ENCODE measurements at regions not wholly inside any gene's neighbourhood (a gene's known extent, or its start where the extent isn't known, plus 50 kb on each side); places are given as distances from the start of the nearest gene placed in this dataset.

DNA sequence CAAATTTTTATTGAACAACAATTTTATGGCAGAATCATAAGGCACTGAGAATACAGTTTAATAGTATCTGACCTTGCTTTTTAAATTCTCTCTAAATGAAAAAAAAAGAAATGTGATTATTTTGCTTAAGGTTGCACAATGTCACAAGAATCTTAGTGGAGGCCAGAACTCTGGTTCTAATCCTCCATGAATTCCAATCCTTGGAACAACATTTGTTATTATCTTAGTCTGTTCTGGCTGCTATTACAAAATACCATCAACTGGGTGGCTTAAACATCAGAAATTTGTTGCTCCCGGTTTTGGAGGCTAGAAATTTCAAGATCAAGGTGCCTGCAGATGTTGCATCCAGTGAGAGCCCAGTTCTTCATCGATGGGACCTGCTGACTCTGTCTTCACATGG, 158.2 kb upstream of the POM121L12 start:
- H3K27ac ChIP-seq (ENCODE audit: low read length): no peak overlapping the region
- H3K27me3 ChIP-seq (ENCODE audit: low read depth, low read length): no peaks in the 10 kb centered on the region
- H3K4me3 ChIP-seq (ENCODE audit: low read depth in 1 of 2, low read length in 2 of 2): no peak overlapping the region
- no peaks in the 10 kb centered on the region for H3K4me1 ChIP-seq (ENCODE audit: control insufficient read depth in 1 of 2, insufficient read depth in 2 of 2, low read length in 2 of 2)
- H3K36me3 ChIP-seq (ENCODE audit: control insufficient read depth in 1 of 2, insufficient read depth in 2 of 2, low read length in 2 of 2): no peaks in the 10 kb centered on the region
- peaks cover 0 to 7% of the 10 kb centered on the region in 2 donors for H3K9me3 ChIP-seq (ENCODE audit: control insufficient read depth in 1 of 2, low read length in 2 of 2)

DNA sequence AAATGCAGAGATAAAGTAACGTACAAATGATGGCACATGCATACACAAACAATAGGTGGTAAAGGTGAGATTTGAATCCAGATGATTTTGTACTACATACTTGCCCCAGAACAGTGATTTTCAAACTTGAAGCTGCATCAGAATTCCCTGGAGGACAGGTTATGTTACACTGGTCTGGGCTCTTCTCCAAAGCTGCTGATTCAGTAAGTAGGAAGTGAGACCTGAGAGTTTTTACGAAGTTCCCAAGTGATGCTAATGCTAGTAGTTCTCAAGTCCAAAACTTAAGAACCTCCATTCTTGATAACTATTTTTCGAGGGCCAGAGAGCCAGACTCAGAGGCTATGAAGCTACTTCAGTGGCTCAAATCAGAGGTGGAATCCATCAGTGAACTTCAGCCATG, 159.0 kb upstream of the POM121L12 start:
- Histone ChIP-seq H3K27ac (ENCODE audit: low read length) (no peak overlapping the region), H3K36me3 (ENCODE audit: control insufficient read depth in 1 of 2, insufficient read depth in 2 of 2, low read length in 2 of 2) (no peaks in the 10 kb centered on the region), H3K9me3 (ENCODE audit: control insufficient read depth in 1 of 2, low read length in 2 of 2) (peaks cover 0 to 7% of the 10 kb centered on the region in 2 donors), H3K4me1 (ENCODE audit: control insufficient read depth in 1 of 2, insufficient read depth in 2 of 2, low read length in 2 of 2) (no peaks in the 10 kb centered on the region), H3K27me3 (ENCODE audit: low read depth, low read length) (no peaks in the 10 kb centered on the region), H3K4me3 (ENCODE audit: low read depth in 1 of 2, low read length in 2 of 2) (no peak overlapping the region)

DNA sequence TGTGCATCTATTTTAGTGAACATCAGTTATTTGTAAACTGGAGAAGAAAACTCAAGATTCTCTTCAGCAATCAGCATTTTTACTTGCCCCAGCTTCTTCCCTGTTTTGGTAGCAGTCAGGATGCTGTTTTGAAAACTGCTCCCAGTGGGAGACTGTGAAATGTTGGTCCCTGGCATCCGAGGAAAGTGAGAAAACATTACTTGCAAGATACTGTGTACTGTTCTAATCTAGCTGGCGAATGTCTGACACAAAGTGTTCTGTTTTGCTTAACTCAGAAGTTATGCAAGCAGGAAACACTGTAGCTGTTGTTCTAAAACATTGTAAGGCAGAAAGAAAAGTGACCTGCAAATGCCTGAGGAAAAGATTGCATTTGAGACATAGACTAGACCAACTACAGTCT, 171.8 kb upstream of the POM121L12 start:
- Histone ChIP-seq H3K9me3 (ENCODE audit: control insufficient read depth in 1 of 2, low read length in 2 of 2) (peaks cover 11 to 27% of the 10 kb centered on the region in 2 donors), H3K4me1 (ENCODE audit: control insufficient read depth in 1 of 2, insufficient read depth in 2 of 2, low read length in 2 of 2) (no peaks in the 10 kb centered on the region), H3K27ac (ENCODE audit: low read length) (no peak overlapping the region), H3K36me3 (ENCODE audit: control insufficient read depth in 1 of 2, insufficient read depth in 2 of 2, low read length in 2 of 2) (no peaks in the 10 kb centered on the region), H3K27me3 (ENCODE audit: low read depth, low read length) (no peaks in the 10 kb centered on the region), H3K4me3 (ENCODE audit: low read depth in 1 of 2, low read length in 2 of 2) (no peak overlapping the region)

DNA sequence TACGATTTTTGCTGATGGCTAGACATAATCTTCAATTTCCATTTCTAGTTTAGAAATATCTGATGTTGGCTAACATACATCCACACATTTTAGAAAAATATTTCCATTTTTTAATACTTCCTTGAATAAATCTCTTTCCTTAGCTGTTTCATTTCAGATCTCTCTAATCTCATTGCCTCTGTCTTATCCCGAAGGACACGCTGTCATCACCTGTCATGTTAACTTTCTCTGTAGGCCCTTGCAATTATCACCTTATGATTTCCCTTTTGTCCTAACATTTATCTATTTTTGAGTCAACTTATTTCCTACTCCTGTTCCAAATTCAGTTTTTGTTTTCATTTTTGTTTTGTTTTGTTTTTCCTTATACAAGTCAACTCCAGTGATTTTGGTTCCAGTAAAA, 173.1 kb upstream of the POM121L12 start:
- H3K27ac ChIP-seq (ENCODE audit: low read length): no peak overlapping the region
- no peak overlapping the region for H3K4me3 ChIP-seq (ENCODE audit: low read depth in 1 of 2, low read length in 2 of 2)
- no peaks in the 10 kb centered on the region for H3K27me3 ChIP-seq (ENCODE audit: low read depth, low read length)
- H3K36me3 ChIP-seq (ENCODE audit: control insufficient read depth in 1 of 2, insufficient read depth in 2 of 2, low read length in 2 of 2): no peaks in the 10 kb centered on the region
- H3K9me3 ChIP-seq (ENCODE audit: control insufficient read depth in 1 of 2, low read length in 2 of 2): peaks cover 11 to 27% of the 10 kb centered on the region in 2 donors
- no peaks in the 10 kb centered on the region for H3K4me1 ChIP-seq (ENCODE audit: control insufficient read depth in 1 of 2, insufficient read depth in 2 of 2, low read length in 2 of 2)

DNA sequence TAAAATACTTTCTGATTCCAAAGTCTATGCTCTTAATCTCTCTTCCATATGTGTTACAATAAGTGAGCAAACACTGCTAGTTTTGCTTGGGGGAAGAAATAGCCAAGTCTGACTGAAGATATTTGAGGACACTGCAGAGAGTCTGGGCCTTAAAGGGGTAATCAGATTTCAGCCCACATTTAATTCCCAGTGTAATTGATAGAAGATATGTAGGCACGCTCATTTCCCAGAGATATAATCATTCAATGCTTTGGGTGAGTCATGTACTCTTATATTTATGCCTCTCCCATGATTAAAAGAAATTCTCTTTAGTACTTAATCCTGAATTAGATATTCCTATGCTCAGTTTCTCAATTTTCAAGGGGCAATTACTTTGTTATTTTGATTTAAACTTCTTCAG, 178.1 kb upstream of the POM121L12 start:
- Histone ChIP-seq H3K4me3 (ENCODE audit: low read depth in 1 of 2, low read length in 2 of 2) (no peak overlapping the region), H3K4me1 (ENCODE audit: control insufficient read depth in 1 of 2, insufficient read depth in 2 of 2, low read length in 2 of 2) (no peaks in the 10 kb centered on the region), H3K27me3 (ENCODE audit: low read depth, low read length) (no peaks in the 10 kb centered on the region), H3K9me3 (ENCODE audit: control insufficient read depth in 1 of 2, low read length in 2 of 2) (no peaks in the 10 kb centered on the region), H3K27ac (ENCODE audit: low read length) (no peak overlapping the region), H3K36me3 (ENCODE audit: control insufficient read depth in 1 of 2, insufficient read depth in 2 of 2, low read length in 2 of 2) (no peaks in the 10 kb centered on the region)

DNA sequence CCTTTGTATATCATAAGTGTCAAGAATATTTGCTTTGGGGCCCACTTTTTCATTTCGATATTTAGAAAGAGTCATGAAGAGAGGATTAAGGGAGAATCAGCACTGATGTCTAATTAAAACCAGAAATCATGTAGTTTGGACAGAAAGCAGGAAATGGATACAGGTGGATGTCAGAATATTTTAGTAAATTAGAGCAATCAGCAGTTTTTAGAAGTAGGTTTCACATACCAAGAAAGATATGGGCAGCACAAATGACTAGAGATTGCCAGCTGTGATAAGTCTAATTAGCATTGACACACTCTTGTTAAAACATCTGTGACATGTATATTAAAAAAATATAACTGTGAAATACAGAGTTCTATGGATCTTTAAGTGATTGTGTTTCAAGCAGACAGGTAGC, 180.8 kb upstream of the POM121L12 start:
- H3K9me3 ChIP-seq (ENCODE audit: control insufficient read depth in 1 of 2, low read length in 2 of 2): no peaks in the 10 kb centered on the region
- H3K27me3 ChIP-seq (ENCODE audit: low read depth, low read length): no peaks in the 10 kb centered on the region
- H3K4me3 ChIP-seq (ENCODE audit: low read depth in 1 of 2, low read length in 2 of 2): no peak overlapping the region
- no peaks in the 10 kb centered on the region for H3K36me3 ChIP-seq (ENCODE audit: control insufficient read depth in 1 of 2, insufficient read depth in 2 of 2, low read length in 2 of 2)
- H3K27ac ChIP-seq (ENCODE audit: low read length): no peak overlapping the region
- H3K4me1 ChIP-seq (ENCODE audit: control insufficient read depth in 1 of 2, insufficient read depth in 2 of 2, low read length in 2 of 2): no peaks in the 10 kb centered on the region

DNA sequence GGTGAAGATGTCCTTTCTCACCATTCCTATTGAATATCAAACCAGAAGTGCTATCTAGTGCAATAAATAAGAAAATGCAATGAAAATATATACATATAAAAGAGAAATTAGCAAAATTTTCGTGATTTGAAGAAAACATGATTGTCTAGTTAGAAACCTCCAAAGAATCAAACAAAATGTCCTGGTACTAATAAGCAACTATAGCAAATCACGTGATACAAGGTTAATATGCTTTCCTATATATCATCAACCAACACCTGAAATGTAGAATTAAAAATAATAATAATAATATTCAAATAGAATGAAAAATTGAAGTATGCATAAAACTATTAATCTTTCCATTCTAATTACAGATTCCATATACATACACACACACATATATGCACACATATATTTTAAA, 183.9 kb upstream of the POM121L12 start:
- Histone ChIP-seq H3K36me3 (ENCODE audit: control insufficient read depth in 1 of 2, insufficient read depth in 2 of 2, low read length in 2 of 2) (no peaks in the 10 kb centered on the region), H3K27ac (ENCODE audit: low read length) (no peak overlapping the region), H3K4me1 (ENCODE audit: control insufficient read depth in 1 of 2, insufficient read depth in 2 of 2, low read length in 2 of 2) (no peaks in the 10 kb centered on the region), H3K27me3 (ENCODE audit: low read depth, low read length) (no peaks in the 10 kb centered on the region), H3K9me3 (ENCODE audit: control insufficient read depth in 1 of 2, low read length in 2 of 2) (no peaks in the 10 kb centered on the region), H3K4me3 (ENCODE audit: low read depth in 1 of 2, low read length in 2 of 2) (no peak overlapping the region)

- Histone ChIP-seq H3K4me3 (ENCODE audit: low read depth in 1 of 2, low read length in 2 of 2) (no peak overlapping the region), H3K27me3 (ENCODE audit: low read depth, low read length) (no peaks in the 10 kb centered on the region), H3K36me3 (ENCODE audit: control insufficient read depth in 1 of 2, insufficient read depth in 2 of 2, low read length in 2 of 2) (no peaks in the 10 kb centered on the region), H3K4me1 (ENCODE audit: control insufficient read depth in 1 of 2, insufficient read depth in 2 of 2, low read length in 2 of 2) (no peaks in the 10 kb centered on the region), H3K27ac (ENCODE audit: low read length) (no peak overlapping the region), H3K9me3 (ENCODE audit: control insufficient read depth in 1 of 2, low read length in 2 of 2) (no peaks in the 10 kb centered on the region)
Measured at GRCh38 chr7:52843436-52843835, 192.0 kb upstream of the POM121L12 start.

- Histone ChIP-seq H3K36me3 (ENCODE audit: control insufficient read depth in 1 of 2, insufficient read depth in 2 of 2, low read length in 2 of 2) (no peaks in the 10 kb centered on the region), H3K4me1 (ENCODE audit: control insufficient read depth in 1 of 2, insufficient read depth in 2 of 2, low read length in 2 of 2) (no peaks in the 10 kb centered on the region), H3K4me3 (ENCODE audit: low read depth in 1 of 2, low read length in 2 of 2) (no peak overlapping the region), H3K9me3 (ENCODE audit: control insufficient read depth in 1 of 2, low read length in 2 of 2) (no peaks in the 10 kb centered on the region), H3K27me3 (ENCODE audit: low read depth, low read length) (no peaks in the 10 kb centered on the region), H3K27ac (ENCODE audit: low read length) (no peak overlapping the region)
Measured at GRCh38 chr7:52842202-52842900, 193.1 kb upstream of the POM121L12 start.

DNA sequence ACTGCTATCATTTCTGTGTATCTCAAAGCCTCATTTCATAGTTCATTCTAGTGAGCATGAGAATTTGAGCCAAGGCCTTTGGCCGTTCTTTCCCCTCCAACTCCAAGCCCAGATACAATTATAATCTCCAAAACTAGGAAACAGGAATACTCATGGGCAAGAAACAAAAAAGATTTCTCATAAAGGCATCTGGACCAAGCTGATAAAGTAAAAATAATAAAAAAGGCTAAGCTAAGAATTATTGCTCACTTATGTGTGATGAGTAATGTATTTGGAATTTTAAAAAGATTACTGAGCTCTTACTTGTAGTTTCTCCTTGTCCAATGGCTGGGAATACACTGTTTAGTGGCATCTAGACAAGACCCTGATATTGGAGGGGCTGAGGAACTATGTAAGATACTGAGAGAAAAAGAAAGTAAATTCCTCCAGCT, 196.4 kb upstream of the POM121L12 start:
- Histone ChIP-seq H3K27me3 (ENCODE audit: low read depth, low read length) (no peaks in the 10 kb centered on the region), H3K4me1 (ENCODE audit: control insufficient read depth in 1 of 2, insufficient read depth in 2 of 2, low read length in 2 of 2) (no peaks in the 10 kb centered on the region), H3K9me3 (ENCODE audit: control insufficient read depth in 1 of 2, low read length in 2 of 2) (no peaks in the 10 kb centered on the region), H3K4me3 (ENCODE audit: low read depth in 1 of 2, low read length in 2 of 2) (no peak overlapping the region), H3K27ac (ENCODE audit: low read length) (no peak overlapping the region), H3K36me3 (ENCODE audit: control insufficient read depth in 1 of 2, insufficient read depth in 2 of 2, low read length in 2 of 2) (no peaks in the 10 kb centered on the region)

GRCh38 chr7:52831321-52831720, 204.1 kb upstream of the POM121L12 start:
- Histone ChIP-seq H3K4me3 (ENCODE audit: low read depth in 1 of 2, low read length in 2 of 2) (no peak overlapping the region), H3K36me3 (ENCODE audit: control insufficient read depth in 1 of 2, insufficient read depth in 2 of 2, low read length in 2 of 2) (no peaks in the 10 kb centered on the region), H3K9me3 (ENCODE audit: control insufficient read depth in 1 of 2, low read length in 2 of 2) (no peaks in the 10 kb centered on the region), H3K27ac (ENCODE audit: low read length) (no peak overlapping the region), H3K4me1 (ENCODE audit: control insufficient read depth in 1 of 2, insufficient read depth in 2 of 2, low read length in 2 of 2) (no peaks in the 10 kb centered on the region), H3K27me3 (ENCODE audit: low read depth, low read length) (no peaks in the 10 kb centered on the region)

DNA sequence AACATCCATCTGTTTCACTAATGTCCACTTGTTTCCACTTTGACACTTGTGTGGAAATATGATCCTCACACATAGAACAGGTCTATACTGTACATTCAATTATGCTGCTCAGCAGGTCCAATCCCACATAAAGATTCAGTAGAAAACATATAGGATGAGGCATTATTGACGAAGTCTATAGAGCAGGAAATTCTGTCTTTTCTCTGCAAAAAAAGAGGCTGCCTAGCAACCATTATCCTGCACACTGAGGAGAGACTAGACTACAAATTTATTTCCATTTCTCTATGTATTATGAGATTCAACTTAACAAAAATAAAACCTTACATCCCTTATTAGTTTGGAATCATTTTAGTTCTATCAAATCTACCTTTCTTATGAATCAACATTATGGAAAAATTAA, 204.6 kb upstream of the POM121L12 start:
- no peaks in the 10 kb centered on the region for H3K36me3 ChIP-seq (ENCODE audit: control insufficient read depth in 1 of 2, insufficient read depth in 2 of 2, low read length in 2 of 2)
- H3K27ac ChIP-seq (ENCODE audit: low read length): no peak overlapping the region
- H3K27me3 ChIP-seq (ENCODE audit: low read depth, low read length): no peaks in the 10 kb centered on the region
- no peak overlapping the region for H3K4me3 ChIP-seq (ENCODE audit: low read depth in 1 of 2, low read length in 2 of 2)
- H3K4me1 ChIP-seq (ENCODE audit: control insufficient read depth in 1 of 2, insufficient read depth in 2 of 2, low read length in 2 of 2): no peaks in the 10 kb centered on the region
- no peaks in the 10 kb centered on the region for H3K9me3 ChIP-seq (ENCODE audit: control insufficient read depth in 1 of 2, low read length in 2 of 2)

All from muscle layer of duodenum (tissue), 2 donors.